Pancreas (tissue), 10 donors: ENCODE measurements at regions not wholly inside any gene's neighbourhood (a gene's known extent, or its start where the extent isn't known, plus 50 kb on each side); places are given as distances from the start of the nearest gene placed in this dataset.

Source experiments
- ATAC-seq, 4 donors: fragments of 200-7000 bp; cut with Tn5 transposase; one replicate each; pipeline versions ENCODE4 v1.8.0 to v1.9.1; 2020; ENCODE audit warnings: mild to moderate bottlenecking in 4 of 4, moderate library complexity in 4 of 4
- DNase-seq, 6 donors: peaks; one replicate each; pipeline ENCODE4 v3.0.0-alpha.2; 2020
- FAIRE-seq: peaks from 2 replicates; lab custom pipeline; 2012; peaks lifted over from hg19 to GRCh38; lab: Jason Lieb, UNC
- H3K27ac ChIP-seq, 4 donors: fragments of 200-600 bp; sonication (generic); 1 replicate in 3 of 4; 2 replicates in 1 of 4; pipeline versions ENCODE4 v1.5.0 to v1.8.0; 2020
- H3K27me3 ChIP-seq, 4 donors: fragments of 200-600 bp; one replicate each; pipeline ENCODE4 v1.8.0; 2021
- H3K36me3 ChIP-seq, 3 donors: fragments of 200-600 bp; sonication (generic) in 1 of 3; one replicate each; pipeline versions ENCODE4 v1.5.0 to v1.8.0; 2020 to 2021
- H3K4me1 ChIP-seq, 3 donors: fragments of 200-600 bp; one replicate each; pipeline ENCODE4 v1.8.0; 2021
- H3K4me3 ChIP-seq, 4 donors: fragments of 200-600 bp; sonication (generic) in 2 of 4; one replicate each; pipeline versions ENCODE4 v1.5.0 to v1.8.0; 2020 to 2021
- H3K9me3 ChIP-seq, 4 donors: fragments of 200-600 bp; one replicate each; pipeline ENCODE4 v1.8.0; 2021
- CTCF ChIP-seq, 4 donors: fragments of 200-600 bp; sonication (generic) in 3 of 4; IDR thresholded peaks; one replicate each; pipeline versions ENCODE4 v1.5.0 to v1.8.0; 2021; ENCODE audit warnings: antibody characterized with exemption in 4 of 4
- WGBS, 2 donors: extraction: QIAGEN DNeasy Blood & Tissue Kit; methylation state at CpG; one replicate each; pipeline ENCODE4 v1.1.7; 2013; 5-methylcytosine and 5-hydroxymethylcytosine counted together
- intact Hi-C, 3 donors: fragments of 100-400 bp; cut with DNase I; formaldehyde crosslinking; loops; one replicate each; pipeline versions ENCODE4 v1.11.1 to v1.14.2; 2022
- donor health status: healthy with polysubstance abuse.
- donor health status: DM: no; HTN: no; CAD: no; lungs with moderate emphysema.
- donor health status: DM: no; HTN: no; CAD: no.
- donor health status: control.
- donor health status: control.
- donor health status: Bipolar disorder and iron deficiency.
- donor health status: DM: yes; HTN: yes; CAD: no.
- donor health status: DM: no; HTN: no; CAD: no.
- donor health status: DM: no; HTN: no; CAD: no.
- donor health status: DM: yes; HTN: yes; CAD: no.

- H3K36me3 ChIP-seq = no peaks in the 10 kb centered on the region
- no peaks in the 10 kb centered on the region for H3K27me3 ChIP-seq
- H3K27ac ChIP-seq = no peak overlapping the region
- TF ChIP-seq CTCF (IDR thresholded peaks at IDR 0.05) = no peak
- no peak for DNase-seq
- ATAC-seq = no peak
- no peaks in the 10 kb centered on the region for H3K9me3 ChIP-seq
- WGBS, 2 donors = 69 to 73% methylated on average over 3 of the region's 3 CpGs
- no peak overlapping the region for H3K4me3 ChIP-seq
- intact Hi-C loops = no loop called here
- FAIRE-seq = no peak
- H3K4me1 ChIP-seq = no peaks in the 10 kb centered on the region
Observed at GRCh38 chr5:16312785-16313184, 133.2 kb upstream of the MARCHF11 start.

GRCh38 chr5:16311666-16312065, 132.1 kb upstream of the MARCHF11 start:
- H3K4me1 ChIP-seq = no peaks in the 10 kb centered on the region
- H3K36me3 ChIP-seq = no peaks in the 10 kb centered on the region
- intact Hi-C loops = no loop called here
- DNase-seq (no peak), FAIRE-seq (no peak), ATAC-seq (no peak)
- no peak for TF ChIP-seq CTCF (IDR thresholded peaks at IDR 0.05)
- no peaks in the 10 kb centered on the region for H3K9me3 ChIP-seq
- 88 to 91% methylated on average over 2 of the region's 2 CpGs for WGBS, 2 donors
- no peaks in the 10 kb centered on the region for H3K27me3 ChIP-seq
- H3K27ac ChIP-seq = no peak overlapping the region
- no peak overlapping the region for H3K4me3 ChIP-seq

GRCh38 chr5:16306812-16307211, 127.2 kb upstream of the MARCHF11 start:
- FAIRE-seq (no peak), ATAC-seq (no peak)
- intact Hi-C loops = no loop called here

GRCh38 chr5:16304846-16305245, 125.3 kb upstream of the MARCHF11 start:
- H3K36me3 ChIP-seq = no peaks in the 10 kb centered on the region
- H3K4me3 ChIP-seq = no peak overlapping the region
- intact Hi-C loops = no loop called here
- WGBS, 2 donors = 88 to 89% methylated on average over 6 of the region's 6 CpGs
- H3K27me3 ChIP-seq = no peaks in the 10 kb centered on the region
- ATAC-seq (no peak), FAIRE-seq (no peak), DNase-seq (no peak)
- no peaks in the 10 kb centered on the region for H3K9me3 ChIP-seq
- no peak overlapping the region for H3K27ac ChIP-seq
- H3K4me1 ChIP-seq = no peaks in the 10 kb centered on the region
- no peak for TF ChIP-seq CTCF (IDR thresholded peaks at IDR 0.05)

More at GRCh38 chr5:16306812-16307211, 127.2 kb upstream of the MARCHF11 start:
- no peak overlapping the region for H3K4me3 ChIP-seq
- WGBS, 2 donors = 18 to 24% methylated on average over 1 of the region's 1 CpG
- no peak for TF ChIP-seq CTCF (IDR thresholded peaks at IDR 0.05)
- no peaks in the 10 kb centered on the region for H3K4me1 ChIP-seq
- H3K36me3 ChIP-seq = no peaks in the 10 kb centered on the region
- H3K9me3 ChIP-seq = no peaks in the 10 kb centered on the region
- no peak overlapping the region for H3K27ac ChIP-seq
- DNase-seq = no peak
- no peaks in the 10 kb centered on the region for H3K27me3 ChIP-seq

- H3K27ac ChIP-seq = no peak overlapping the region
- no peaks in the 10 kb centered on the region for H3K27me3 ChIP-seq
- ATAC-seq (no peak), FAIRE-seq (no peak), DNase-seq (no peak)
- no peaks in the 10 kb centered on the region for H3K9me3 ChIP-seq
- 46 to 55% methylated on average over 3 of the region's 3 CpGs for WGBS, 2 donors
- no peak overlapping the region for H3K4me3 ChIP-seq
- H3K4me1 ChIP-seq = no peaks in the 10 kb centered on the region
- no peaks in the 10 kb centered on the region for H3K36me3 ChIP-seq
- no peak for TF ChIP-seq CTCF (IDR thresholded peaks at IDR 0.05)
- intact Hi-C loops = no loop called here
Observed at GRCh38 chr5:16296946-16297345, 117.4 kb upstream of the MARCHF11 start.
